ENCODE measurements at regions not wholly inside any gene's neighbourhood (a gene's known extent, or its start where the extent isn't known, plus 50 kb on each side); places are given as distances from the start of the nearest gene placed in this dataset.
"Not testable (repeated sequence)": the region's sequence is repeated elsewhere in the genome, so short reads cannot be mapped to it uniquely, and the experiment has no call there.

- intact Hi-C loops (cut with micrococcal nuclease; ENCODE audit: unreplicated experiment); H3K27ac ChIP-seq (ENCODE audit: low read depth, low read length, poor library complexity, severe bottlenecking); H3K36me3 ChIP-seq (ENCODE audit: insufficient read depth, low read length); CTCF ChIA-PET (ENCODE audit: unreplicated experiment); H3K4me2 ChIP-seq (ENCODE audit: low read length); H3K4me3 ChIP-seq (ENCODE audit: low read depth, low read length, poor library complexity, severe bottlenecking); H3K79me2 ChIP-seq (ENCODE audit: insufficient read depth, low read depth, low read length); POLR2A ChIA-PET; DNase-seq (ENCODE audit: low spot score); BruUV-seq (replicated peaks); H3K9me2 ChIP-seq (ENCODE audit: insufficient read depth, low read length); H2AFZ ChIP-seq (ENCODE audit: low read length); H3K4me1 ChIP-seq (ENCODE audit: insufficient read depth, low read length, poor library complexity, severe bottlenecking); H4K20me1 ChIP-seq (ENCODE audit: insufficient read depth, low read length); H3K9me3 ChIP-seq (ENCODE audit: low read length): not testable (repeated sequence)
These were observed 86.8 kb upstream of the SEC22B start for GRCh38 chr1:120262791-120263751.

GRCh38 chr1:120257778-120258105, 81.4 kb upstream of the SEC22B start:
- H3K4me3 ChIP-seq (ENCODE audit: low read depth, low read length, poor library complexity, severe bottlenecking); H2AFZ ChIP-seq (ENCODE audit: low read length); BruUV-seq (replicated peaks); CTCF ChIA-PET (ENCODE audit: unreplicated experiment); H3K27ac ChIP-seq (ENCODE audit: low read depth, low read length, poor library complexity, severe bottlenecking); H3K9me3 ChIP-seq (ENCODE audit: low read length); intact Hi-C loops (cut with micrococcal nuclease; ENCODE audit: unreplicated experiment); H4K20me1 ChIP-seq (ENCODE audit: insufficient read depth, low read length); H3K9me2 ChIP-seq (ENCODE audit: insufficient read depth, low read length); DNase-seq (ENCODE audit: low spot score); H3K4me1 ChIP-seq (ENCODE audit: insufficient read depth, low read length, poor library complexity, severe bottlenecking); H3K36me3 ChIP-seq (ENCODE audit: insufficient read depth, low read length); H3K4me2 ChIP-seq (ENCODE audit: low read length); H3K79me2 ChIP-seq (ENCODE audit: insufficient read depth, low read depth, low read length); POLR2A ChIA-PET: not testable (repeated sequence)

- H3K79me2 ChIP-seq (ENCODE audit: insufficient read depth, low read depth, low read length); H2AFZ ChIP-seq (ENCODE audit: low read length); H3K4me1 ChIP-seq (ENCODE audit: insufficient read depth, low read length, poor library complexity, severe bottlenecking); POLR2A ChIA-PET; CTCF ChIA-PET (ENCODE audit: unreplicated experiment); H3K4me3 ChIP-seq (ENCODE audit: low read depth, low read length, poor library complexity, severe bottlenecking); H3K4me2 ChIP-seq (ENCODE audit: low read length); H3K27ac ChIP-seq (ENCODE audit: low read depth, low read length, poor library complexity, severe bottlenecking); DNase-seq (ENCODE audit: low spot score); H3K9me3 ChIP-seq (ENCODE audit: low read length); H3K36me3 ChIP-seq (ENCODE audit: insufficient read depth, low read length); BruUV-seq (replicated peaks); H3K9me2 ChIP-seq (ENCODE audit: insufficient read depth, low read length); H4K20me1 ChIP-seq (ENCODE audit: insufficient read depth, low read length); intact Hi-C loops (cut with micrococcal nuclease; ENCODE audit: unreplicated experiment): not testable (repeated sequence)
These were observed 80.9 kb upstream of the SEC22B start for GRCh38 chr1:120257064-120257777.

- H3K79me2 ChIP-seq (ENCODE audit: insufficient read depth, low read depth, low read length); intact Hi-C loops (cut with micrococcal nuclease; ENCODE audit: unreplicated experiment); H3K36me3 ChIP-seq (ENCODE audit: insufficient read depth, low read length); BruUV-seq (replicated peaks); CTCF ChIA-PET (ENCODE audit: unreplicated experiment); H4K20me1 ChIP-seq (ENCODE audit: insufficient read depth, low read length); H3K4me2 ChIP-seq (ENCODE audit: low read length); H3K4me3 ChIP-seq (ENCODE audit: low read depth, low read length, poor library complexity, severe bottlenecking); H3K4me1 ChIP-seq (ENCODE audit: insufficient read depth, low read length, poor library complexity, severe bottlenecking); H3K9me3 ChIP-seq (ENCODE audit: low read length); H3K27ac ChIP-seq (ENCODE audit: low read depth, low read length, poor library complexity, severe bottlenecking); H2AFZ ChIP-seq (ENCODE audit: low read length); H3K9me2 ChIP-seq (ENCODE audit: insufficient read depth, low read length); POLR2A ChIA-PET; DNase-seq (ENCODE audit: low spot score): not testable (repeated sequence)
These were observed 74.4 kb upstream of the SEC22B start for GRCh38 chr1:120250756-120251155.

- H3K4me3 ChIP-seq (ENCODE audit: low read depth, low read length, poor library complexity, severe bottlenecking); DNase-seq (ENCODE audit: low spot score); H3K4me1 ChIP-seq (ENCODE audit: insufficient read depth, low read length, poor library complexity, severe bottlenecking); H3K4me2 ChIP-seq (ENCODE audit: low read length); H2AFZ ChIP-seq (ENCODE audit: low read length); POLR2A ChIA-PET; H3K36me3 ChIP-seq (ENCODE audit: insufficient read depth, low read length); BruUV-seq (replicated peaks); H3K27ac ChIP-seq (ENCODE audit: low read depth, low read length, poor library complexity, severe bottlenecking); H3K79me2 ChIP-seq (ENCODE audit: insufficient read depth, low read depth, low read length); H3K9me3 ChIP-seq (ENCODE audit: low read length); intact Hi-C loops (cut with micrococcal nuclease; ENCODE audit: unreplicated experiment); H3K9me2 ChIP-seq (ENCODE audit: insufficient read depth, low read length); H4K20me1 ChIP-seq (ENCODE audit: insufficient read depth, low read length); CTCF ChIA-PET (ENCODE audit: unreplicated experiment): not testable (repeated sequence)
These were observed 72.6 kb upstream of the SEC22B start for GRCh38 chr1:120248726-120249427.

GRCh38 chr1:120248203-120248602, 71.9 kb upstream of the SEC22B start:
- H3K4me1 ChIP-seq (ENCODE audit: insufficient read depth, low read length, poor library complexity, severe bottlenecking); H4K20me1 ChIP-seq (ENCODE audit: insufficient read depth, low read length); H3K4me3 ChIP-seq (ENCODE audit: low read depth, low read length, poor library complexity, severe bottlenecking); H3K9me2 ChIP-seq (ENCODE audit: insufficient read depth, low read length); POLR2A ChIA-PET; H2AFZ ChIP-seq (ENCODE audit: low read length); H3K27ac ChIP-seq (ENCODE audit: low read depth, low read length, poor library complexity, severe bottlenecking); BruUV-seq (replicated peaks); DNase-seq (ENCODE audit: low spot score); H3K9me3 ChIP-seq (ENCODE audit: low read length); CTCF ChIA-PET (ENCODE audit: unreplicated experiment); H3K79me2 ChIP-seq (ENCODE audit: insufficient read depth, low read depth, low read length); H3K4me2 ChIP-seq (ENCODE audit: low read length); H3K36me3 ChIP-seq (ENCODE audit: insufficient read depth, low read length); intact Hi-C loops (cut with micrococcal nuclease; ENCODE audit: unreplicated experiment): not testable (repeated sequence)

Data from OCI-LY7 (cell line).